Breast epithelium (tissue), 4 donors: ENCODE measurements at regions not wholly inside any gene's neighbourhood (a gene's known extent, or its start where the extent isn't known, plus 50 kb on each side); places are given as distances from the start of the nearest gene placed in this dataset.

Experiments used
- DNase-seq, 2 donors: peaks; one replicate each; pipeline ENCODE4 v3.0.0-alpha.2; 2019; ENCODE audit warnings: low spot score in 2 of 2
- H3K27ac ChIP-seq, 2 donors: fragments of 200-600 bp; sonication (generic) in 1 of 2; one replicate each; pipeline ENCODE4 v1.5.1; 2016 to 2019; ENCODE audit warnings: mild to moderate bottlenecking in 1 of 2
- H3K27me3 ChIP-seq, 2 donors: fragments of 200-600 bp; sonication (generic) in 1 of 2; one replicate each; pipeline versions ENCODE4 v1.5.1 to v1.6.0; 2017 to 2019; ENCODE audit warnings: control low read depth in 1 of 2, mild to moderate bottlenecking in 1 of 2
- H3K36me3 ChIP-seq: fragments of 200-600 bp; one replicate; pipeline ENCODE4 v1.5.1; 2019
- H3K4me1 ChIP-seq, 2 donors: fragments of 200-600 bp; sonication (generic); one replicate each; pipeline ENCODE4 v1.5.1; 2016 to 2019; ENCODE audit warnings: control low read depth in 1 of 2
- H3K4me3 ChIP-seq, 3 donors: fragments of 200-600 bp; sonication (generic); 1 replicate in 2 of 3; 2 replicates in 1 of 3; pipeline ENCODE4 v1.5.1; 2016 to 2019; ENCODE audit warnings: mild to moderate bottlenecking in 3 of 3, moderate library complexity in 2 of 3
- H3K9me3 ChIP-seq, 2 donors: fragments of 200-600 bp; sonication (generic) in 1 of 2; one replicate each; pipeline ENCODE4 v1.5.1; 2016 to 2019; ENCODE audit warnings: control low read depth in 1 of 2
- POLR2A ChIP-seq: fragments of 450-650 bp; IDR thresholded peaks from one replicate; pipeline ENCODE4 v1.6.1; 2016; ENCODE audit warnings: antibody characterized with exemption, mild to moderate bottlenecking, moderate library complexity
- POLR2AphosphoS5 ChIP-seq, 3 donors: sonication (generic); formaldehyde crosslinking; IDR thresholded peaks; one replicate each; pipeline ENCODE4 v1.6.1; 2017; ENCODE audit warnings: antibody characterized with exemption in 3 of 3
- intact Hi-C: fragments of 100-400 bp; cut with DNase I; formaldehyde crosslinking; loops from one replicate; pipeline ENCODE4 v1.15.1; 2023; ENCODE audit warnings: low total_unique reads
- TF ChIP-seq, protein P1 (sequence below), 3 donors: fragments of 450-650 bp; IDR thresholded peaks; one replicate each; pipeline ENCODE4 v1.5.1; 2016 to 2017; ENCODE audit warnings: antibody characterized with exemption in 3 of 3, mild to moderate bottlenecking in 3 of 3, moderate library complexity in 3 of 3

- Histone ChIP-seq H3K4me1 (no peaks in the 10 kb centered on the region), H3K27ac (no peak overlapping the region), H3K9me3 (no peaks in the 10 kb centered on the region), H3K27me3 (no peaks in the 10 kb centered on the region), H3K36me3 (no peaks in the 10 kb centered on the region), H3K4me3 (no peak overlapping the region)
- no peak for TF ChIP-seq POLR2AphosphoS5 (IDR thresholded peaks at IDR 0.05)
- TF ChIP-seq, protein P1, sequence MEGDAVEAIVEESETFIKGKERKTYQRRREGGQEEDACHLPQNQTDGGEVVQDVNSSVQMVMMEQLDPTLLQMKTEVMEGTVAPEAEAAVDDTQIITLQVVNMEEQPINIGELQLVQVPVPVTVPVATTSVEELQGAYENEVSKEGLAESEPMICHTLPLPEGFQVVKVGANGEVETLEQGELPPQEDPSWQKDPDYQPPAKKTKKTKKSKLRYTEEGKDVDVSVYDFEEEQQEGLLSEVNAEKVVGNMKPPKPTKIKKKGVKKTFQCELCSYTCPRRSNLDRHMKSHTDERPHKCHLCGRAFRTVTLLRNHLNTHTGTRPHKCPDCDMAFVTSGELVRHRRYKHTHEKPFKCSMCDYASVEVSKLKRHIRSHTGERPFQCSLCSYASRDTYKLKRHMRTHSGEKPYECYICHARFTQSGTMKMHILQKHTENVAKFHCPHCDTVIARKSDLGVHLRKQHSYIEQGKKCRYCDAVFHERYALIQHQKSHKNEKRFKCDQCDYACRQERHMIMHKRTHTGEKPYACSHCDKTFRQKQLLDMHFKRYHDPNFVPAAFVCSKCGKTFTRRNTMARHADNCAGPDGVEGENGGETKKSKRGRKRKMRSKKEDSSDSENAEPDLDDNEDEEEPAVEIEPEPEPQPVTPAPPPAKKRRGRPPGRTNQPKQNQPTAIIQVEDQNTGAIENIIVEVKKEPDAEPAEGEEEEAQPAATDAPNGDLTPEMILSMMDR (IDR thresholded peaks at IDR 0.05): no peak
- TF ChIP-seq POLR2A: no peak
- intact Hi-C loops: no loop called here
- no peak for DNase-seq
These were observed 1460.0 kb upstream of the ADGRB3 start for GRCh38 chr6:67175101-67175500.

DNA sequence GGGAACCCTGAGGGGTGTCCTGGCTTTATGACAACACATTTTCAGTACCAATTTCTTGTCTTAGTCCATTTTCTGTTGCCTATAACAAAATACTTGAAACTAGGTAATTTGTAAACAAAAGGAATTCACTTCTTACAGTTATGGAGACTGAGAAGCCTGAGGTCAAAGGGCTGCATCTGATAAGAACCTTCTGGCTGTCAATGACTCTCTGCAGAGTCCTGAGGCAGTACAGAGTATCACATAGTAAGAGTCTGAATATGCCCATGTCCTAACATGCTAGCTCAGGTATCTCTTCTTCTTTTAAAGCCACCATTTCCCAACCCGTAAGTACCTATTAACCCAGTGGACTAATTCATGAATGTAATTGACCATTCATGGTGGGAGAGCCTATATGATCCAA, 1458.6 kb upstream of the EYS start:
- Histone ChIP-seq H3K27ac (no peak overlapping the region), H3K27me3 (no peaks in the 10 kb centered on the region), H3K4me1 (no peaks in the 10 kb centered on the region), H3K36me3 (no peaks in the 10 kb centered on the region), H3K4me3 (no peak overlapping the region), H3K9me3 (peaks cover 0 to 9% of the 10 kb centered on the region in 2 donors)
- no peak for DNase-seq
- intact Hi-C loops: no loop called here
- TF ChIP-seq POLR2A: no peak
- TF ChIP-seq, protein P1 (IDR thresholded peaks at IDR 0.05): no peak

DNA sequence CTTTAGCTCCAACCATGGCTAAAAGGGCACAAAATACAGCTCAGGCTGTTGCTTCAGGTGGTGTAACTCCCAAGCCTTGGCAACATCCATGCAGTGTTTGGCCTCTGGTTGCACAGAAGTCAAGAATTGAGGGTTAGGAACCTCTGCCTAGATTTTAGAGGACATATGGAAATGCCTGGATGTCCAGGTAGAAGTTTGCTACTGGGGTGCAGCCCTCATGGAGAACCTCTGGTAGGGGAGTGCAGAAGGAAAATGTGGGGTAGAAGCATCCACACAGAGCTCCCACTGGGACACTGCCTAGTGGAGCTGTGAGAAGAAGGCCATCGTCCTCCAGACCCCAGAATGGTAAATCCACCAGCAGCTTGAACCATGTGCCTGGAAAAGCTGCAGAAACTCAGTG, 1453.8 kb upstream of the EYS start:
- intact Hi-C loops: no loop called here
- TF ChIP-seq POLR2AphosphoS5 (IDR thresholded peaks at IDR 0.05): no peak
- no peak for TF ChIP-seq POLR2A
- TF ChIP-seq, protein P1 (IDR thresholded peaks at IDR 0.05): no peak

DNA sequence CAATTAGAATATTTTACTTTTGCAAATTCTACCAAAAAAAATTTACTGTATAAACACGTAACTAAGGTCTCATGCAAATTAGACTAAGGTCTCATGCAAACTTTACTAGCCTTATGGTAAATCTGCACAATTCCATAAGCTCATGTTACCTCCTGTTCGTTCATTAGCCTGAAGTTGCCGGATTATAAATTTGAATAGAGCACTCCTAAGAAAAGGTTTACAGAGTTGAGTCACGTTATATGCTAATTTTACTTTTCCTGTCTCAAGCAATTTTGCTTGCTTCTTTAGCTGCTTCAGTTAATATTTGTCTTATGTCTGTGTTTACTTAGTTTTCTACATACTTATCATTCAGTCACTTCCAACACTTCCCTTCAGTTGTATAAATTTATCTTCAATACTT, 1434.0 kb upstream of the EYS start:
- Histone ChIP-seq H3K36me3 (no peaks in the 10 kb centered on the region), H3K27ac (no peak overlapping the region), H3K4me3 (no peak overlapping the region), H3K27me3 (no peaks in the 10 kb centered on the region), H3K4me1 (no peaks in the 10 kb centered on the region), H3K9me3 (peaks cover 0 to 10% of the 10 kb centered on the region in 2 donors)
- DNase-seq: no peak
- intact Hi-C loops: no loop called here
- TF ChIP-seq POLR2A (no peak), POLR2AphosphoS5 (IDR thresholded peaks at IDR 0.05) (no peak)
- TF ChIP-seq, protein P1 (IDR thresholded peaks at IDR 0.05): no peak

More for the DNA sequence above, 1453.8 kb upstream of the EYS start:
- Histone ChIP-seq H3K9me3 (peaks cover 0 to 11% of the 10 kb centered on the region in 2 donors), H3K4me1 (no peaks in the 10 kb centered on the region), H3K27ac (no peak overlapping the region), H3K4me3 (no peak overlapping the region), H3K27me3 (no peaks in the 10 kb centered on the region), H3K36me3 (no peaks in the 10 kb centered on the region)
- no peak for DNase-seq

DNA sequence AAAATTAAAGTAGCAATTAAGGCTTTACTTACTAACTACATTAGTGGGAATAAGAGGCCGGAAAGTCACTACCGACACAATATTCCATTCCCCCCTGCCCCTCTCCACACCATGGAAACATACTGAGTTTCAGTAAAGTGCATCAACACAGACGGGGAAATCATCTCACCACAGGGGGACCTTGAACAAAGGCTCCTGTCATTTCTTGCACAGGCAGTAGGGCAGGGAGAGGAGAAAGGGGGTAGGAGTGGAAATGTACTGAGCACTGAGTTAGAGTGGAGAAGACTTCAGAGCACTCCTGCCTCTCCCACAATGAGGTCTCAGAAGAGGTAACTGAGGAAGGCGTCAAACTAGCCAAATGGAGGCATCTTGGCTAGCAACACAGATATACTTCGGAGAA, 1426.9 kb upstream of the EYS start:
- no peak for DNase-seq
- H3K4me1 ChIP-seq: peaks cover 0 to 4% of the 10 kb centered on the region in 2 donors
- H3K27me3 ChIP-seq: no peaks in the 10 kb centered on the region
- no peaks in the 10 kb centered on the region for H3K36me3 ChIP-seq
- TF ChIP-seq POLR2A (no peak), POLR2AphosphoS5 (IDR thresholded peaks at IDR 0.05) (no peak)
- TF ChIP-seq, protein P1 (IDR thresholded peaks at IDR 0.05): no peak
- no peak overlapping the region for H3K27ac ChIP-seq
- no peak overlapping the region for H3K4me3 ChIP-seq
- intact Hi-C loops: no loop called here
- H3K9me3 ChIP-seq: no peaks in the 10 kb centered on the region
